ENCODE measurements at regions not wholly inside any gene's neighbourhood (a gene's known extent, or its start where the extent isn't known, plus 50 kb on each side); places are given as distances from the start of the nearest gene placed in this dataset.
"Not testable (repeated sequence)": the region's sequence is repeated elsewhere in the genome, so short reads cannot be mapped to it uniquely, and the experiment has no call there.

GRCh38 chr1:105093893-105094292 is 1344.2 kb downstream of the AMY1C start:
- not testable (repeated sequence) for H3K9me3 ChIP-seq (ENCODE audit: control insufficient read depth, insufficient read depth, low read length); H3K4me3 ChIP-seq (ENCODE audit: low read depth, low read length); H3K9ac ChIP-seq (ENCODE audit: low read depth, low read length); H3K27ac ChIP-seq (ENCODE audit: low read depth, low read length); H3K27me3 ChIP-seq (ENCODE audit: control insufficient read depth, insufficient read depth, low read length); H3K36me3 ChIP-seq (ENCODE audit: control insufficient read depth, insufficient read depth, low read length)
- peaks cover 13% of the 10 kb centered on the region; the same call in 1 of the 2 replicates for H3K4me1 ChIP-seq (ENCODE audit: control insufficient read depth, insufficient read depth, low read length)

- Histone ChIP-seq H3K27ac (ENCODE audit: low read depth, low read length) (no peak overlapping the region), H3K4me3 (ENCODE audit: low read depth, low read length) (no peak overlapping the region), H3K9me3 (ENCODE audit: control insufficient read depth, insufficient read depth, low read length) (0 out of 2 replicates have a peak, but pooled peaks cover 2% of the 10 kb centered on the region), H3K27me3 (ENCODE audit: control insufficient read depth, insufficient read depth, low read length) (no peaks in the 10 kb centered on the region), H3K36me3 (ENCODE audit: control insufficient read depth, insufficient read depth, low read length) (no peaks in the 10 kb centered on the region), H3K4me1 (ENCODE audit: control insufficient read depth, insufficient read depth, low read length) (peaks cover 10% of the 10 kb centered on the region), H3K9ac (ENCODE audit: low read depth, low read length) (no peak overlapping the region)
These were observed 1350.4 kb downstream of the AMY1C start for GRCh38 chr1:105100102-105100501.

GRCh38 chr1:105101261-105101660 is 1351.6 kb downstream of the AMY1C start:
- Histone ChIP-seq H3K4me3 (ENCODE audit: low read depth, low read length) (no peak overlapping the region), H3K9ac (ENCODE audit: low read depth, low read length) (no peak overlapping the region), H3K27ac (ENCODE audit: low read depth, low read length) (no peak overlapping the region), H3K36me3 (ENCODE audit: control insufficient read depth, insufficient read depth, low read length) (no peaks in the 10 kb centered on the region), H3K4me1 (ENCODE audit: control insufficient read depth, insufficient read depth, low read length) (peaks cover 10% of the 10 kb centered on the region), H3K9me3 (ENCODE audit: control insufficient read depth, insufficient read depth, low read length) (0 out of 2 replicates have a peak, but pooled peaks cover 2% of the 10 kb centered on the region), H3K27me3 (ENCODE audit: control insufficient read depth, insufficient read depth, low read length) (no peaks in the 10 kb centered on the region)

- Histone ChIP-seq H3K4me3 (ENCODE audit: low read depth, low read length) (no peak overlapping the region), H3K4me1 (ENCODE audit: control insufficient read depth, insufficient read depth, low read length) (peaks cover 10% of the 10 kb centered on the region), H3K36me3 (ENCODE audit: control insufficient read depth, insufficient read depth, low read length) (no peaks in the 10 kb centered on the region), H3K27ac (ENCODE audit: low read depth, low read length) (no peak overlapping the region), H3K9me3 (ENCODE audit: control insufficient read depth, insufficient read depth, low read length) (no peaks in the 10 kb centered on the region), H3K9ac (ENCODE audit: low read depth, low read length) (no peak overlapping the region), H3K27me3 (ENCODE audit: control insufficient read depth, insufficient read depth, low read length) (no peaks in the 10 kb centered on the region)
These were observed 1352.7 kb downstream of the AMY1C start for GRCh38 chr1:105102371-105102770.

- Histone ChIP-seq H3K4me1 (ENCODE audit: control insufficient read depth, insufficient read depth, low read length) (no peaks in the 10 kb centered on the region), H3K36me3 (ENCODE audit: control insufficient read depth, insufficient read depth, low read length) (no peaks in the 10 kb centered on the region), H3K4me3 (ENCODE audit: low read depth, low read length) (no peak overlapping the region), H3K27me3 (ENCODE audit: control insufficient read depth, insufficient read depth, low read length) (no peaks in the 10 kb centered on the region), H3K9me3 (ENCODE audit: control insufficient read depth, insufficient read depth, low read length) (no peaks in the 10 kb centered on the region), H3K27ac (ENCODE audit: low read depth, low read length) (no peak overlapping the region), H3K9ac (ENCODE audit: low read depth, low read length) (no peak overlapping the region)
These were observed 1372.3 kb downstream of the AMY1C start for GRCh38 chr1:105122041-105122440.

GRCh38 chr1:105137543-105138457 is 1388.1 kb downstream of the AMY1C start:
- no peaks in the 10 kb centered on the region for H3K36me3 ChIP-seq (ENCODE audit: control insufficient read depth, insufficient read depth, low read length)
- H3K27me3 ChIP-seq (ENCODE audit: control insufficient read depth, insufficient read depth, low read length): no peaks in the 10 kb centered on the region
- H3K4me3 ChIP-seq (ENCODE audit: low read depth, low read length): no peak overlapping the region
- no peak overlapping the region for H3K27ac ChIP-seq (ENCODE audit: low read depth, low read length)
- H3K4me1 ChIP-seq (ENCODE audit: control insufficient read depth, insufficient read depth, low read length): no peaks in the 10 kb centered on the region
- no peak overlapping the region for H3K9ac ChIP-seq (ENCODE audit: low read depth, low read length)
- no peaks in the 10 kb centered on the region for H3K9me3 ChIP-seq (ENCODE audit: control insufficient read depth, insufficient read depth, low read length)

- Histone ChIP-seq H3K9me3 (ENCODE audit: control insufficient read depth, insufficient read depth, low read length) (no peaks in the 10 kb centered on the region), H3K4me3 (ENCODE audit: low read depth, low read length) (no peak overlapping the region), H3K27me3 (ENCODE audit: control insufficient read depth, insufficient read depth, low read length) (no peaks in the 10 kb centered on the region), H3K4me1 (ENCODE audit: control insufficient read depth, insufficient read depth, low read length) (no peaks in the 10 kb centered on the region), H3K36me3 (ENCODE audit: control insufficient read depth, insufficient read depth, low read length) (no peaks in the 10 kb centered on the region), H3K9ac (ENCODE audit: low read depth, low read length) (no peak overlapping the region), H3K27ac (ENCODE audit: low read depth, low read length) (no peak overlapping the region)
These were observed 1388.8 kb downstream of the AMY1C start for GRCh38 chr1:105138458-105138893.

- Histone ChIP-seq H3K9me3 (ENCODE audit: control insufficient read depth, insufficient read depth, low read length) (no peaks in the 10 kb centered on the region), H3K27ac (ENCODE audit: low read depth, low read length) (no peak overlapping the region), H3K27me3 (ENCODE audit: control insufficient read depth, insufficient read depth, low read length) (no peaks in the 10 kb centered on the region), H3K4me1 (ENCODE audit: control insufficient read depth, insufficient read depth, low read length) (peaks cover 11% of the 10 kb centered on the region), H3K36me3 (ENCODE audit: control insufficient read depth, insufficient read depth, low read length) (no peaks in the 10 kb centered on the region), H3K9ac (ENCODE audit: low read depth, low read length) (no peak overlapping the region), H3K4me3 (ENCODE audit: low read depth, low read length) (no peak overlapping the region)
These were observed 1423.1 kb downstream of the AMY1C start for GRCh38 chr1:105172788-105173187.

- no peak overlapping the region for H3K9ac ChIP-seq (ENCODE audit: low read depth, low read length)
- no peak overlapping the region for H3K4me3 ChIP-seq (ENCODE audit: low read depth, low read length)
- H3K27me3 ChIP-seq (ENCODE audit: control insufficient read depth, insufficient read depth, low read length): no peaks in the 10 kb centered on the region
- H3K4me1 ChIP-seq (ENCODE audit: control insufficient read depth, insufficient read depth, low read length): no peaks in the 10 kb centered on the region
- no peaks in the 10 kb centered on the region for H3K9me3 ChIP-seq (ENCODE audit: control insufficient read depth, insufficient read depth, low read length)
- no peak overlapping the region for H3K27ac ChIP-seq (ENCODE audit: low read depth, low read length)
- H3K36me3 ChIP-seq (ENCODE audit: control insufficient read depth, insufficient read depth, low read length): no peaks in the 10 kb centered on the region
These were observed 1431.1 kb downstream of the AMY1C start for GRCh38 chr1:105180789-105181188.

GRCh38 chr1:105204836-105205371 is 1455.2 kb downstream of the AMY1C start:
- no peak overlapping the region for H3K9ac ChIP-seq (ENCODE audit: low read depth, low read length)
- no peak overlapping the region for H3K27ac ChIP-seq (ENCODE audit: low read depth, low read length)
- no peaks in the 10 kb centered on the region for H3K4me1 ChIP-seq (ENCODE audit: control insufficient read depth, insufficient read depth, low read length)
- H3K27me3 ChIP-seq (ENCODE audit: control insufficient read depth, insufficient read depth, low read length): no peaks in the 10 kb centered on the region
- no peaks in the 10 kb centered on the region for H3K36me3 ChIP-seq (ENCODE audit: control insufficient read depth, insufficient read depth, low read length)
- H3K4me3 ChIP-seq (ENCODE audit: low read depth, low read length): no peak overlapping the region
- no peaks in the 10 kb centered on the region for H3K9me3 ChIP-seq (ENCODE audit: control insufficient read depth, insufficient read depth, low read length)

GRCh38 chr1:105208581-105208980 is 1458.9 kb downstream of the AMY1C start:
- H3K9me3 ChIP-seq (ENCODE audit: control insufficient read depth, insufficient read depth, low read length): no peaks in the 10 kb centered on the region
- H3K27me3 ChIP-seq (ENCODE audit: control insufficient read depth, insufficient read depth, low read length): no peaks in the 10 kb centered on the region
- no peak overlapping the region for H3K9ac ChIP-seq (ENCODE audit: low read depth, low read length)
- no peak overlapping the region for H3K4me3 ChIP-seq (ENCODE audit: low read depth, low read length)
- no peak overlapping the region for H3K27ac ChIP-seq (ENCODE audit: low read depth, low read length)
- H3K4me1 ChIP-seq (ENCODE audit: control insufficient read depth, insufficient read depth, low read length): no peaks in the 10 kb centered on the region
- H3K36me3 ChIP-seq (ENCODE audit: control insufficient read depth, insufficient read depth, low read length): no peaks in the 10 kb centered on the region
